ENCODE measurements at regions not wholly inside any gene's neighbourhood (a gene's known extent, or its start where the extent isn't known, plus 50 kb on each side); places are given as distances from the start of the nearest gene placed in this dataset.
"Not testable (repeated sequence)": the region's sequence is repeated elsewhere in the genome, so short reads cannot be mapped to it uniquely, and the experiment has no call there.

DNA sequence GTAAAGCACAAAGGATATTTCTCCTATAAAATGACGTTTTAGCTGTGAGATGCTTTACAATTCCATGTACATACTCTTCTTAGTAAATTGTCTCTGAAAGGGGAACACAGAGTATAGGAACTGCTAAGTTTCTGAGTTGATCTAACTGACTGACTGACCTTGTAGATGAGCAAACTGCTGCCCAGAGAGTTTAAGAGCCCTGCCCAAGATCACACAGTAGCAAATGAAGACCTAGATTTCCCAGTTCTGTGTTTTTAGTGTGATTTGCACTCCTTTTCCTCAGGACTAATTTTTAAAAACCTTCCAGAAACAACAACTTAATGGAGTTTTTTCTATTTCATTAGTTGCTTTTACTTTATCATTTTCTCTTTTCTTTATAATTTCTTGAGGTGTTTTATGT is 247.7 kb downstream of the PDCD6IP start:
- in situ Hi-C loops (cut with HindIII; ENCODE audit: low sequenced_read_pairs), result no loop called here

DNA sequence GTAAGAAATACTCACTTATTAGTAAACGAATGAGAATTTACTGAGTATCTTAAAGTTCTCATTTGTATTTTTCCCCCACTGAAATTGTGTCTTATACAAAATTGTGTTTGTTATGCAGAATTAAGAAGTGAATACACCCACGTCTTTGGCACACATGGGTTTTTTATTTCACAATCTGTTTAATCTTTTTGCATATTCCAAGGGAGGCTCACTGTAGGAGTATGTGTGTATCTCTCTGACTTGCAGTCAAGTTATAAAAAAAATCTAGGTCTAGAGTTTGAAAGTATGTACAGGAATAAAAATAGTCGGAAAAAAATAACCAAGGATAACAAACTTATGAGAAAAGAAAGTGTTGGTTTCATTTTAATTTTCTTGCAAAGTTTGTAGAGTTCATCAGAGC is 255.2 kb downstream of the PDCD6IP start:
- in situ Hi-C loops (cut with HindIII; ENCODE audit: low sequenced_read_pairs), result no loop called here

GRCh38 chr3:34056181-34056910 is 257.9 kb downstream of the PDCD6IP start:
- in situ Hi-C loops (cut with HindIII; ENCODE audit: low sequenced_read_pairs), result no loop called here

- in situ Hi-C loops (cut with HindIII; ENCODE audit: low sequenced_read_pairs), result no loop called here
Observed at GRCh38 chr3:34056951-34057390, 258.5 kb downstream of the PDCD6IP start.

DNA sequence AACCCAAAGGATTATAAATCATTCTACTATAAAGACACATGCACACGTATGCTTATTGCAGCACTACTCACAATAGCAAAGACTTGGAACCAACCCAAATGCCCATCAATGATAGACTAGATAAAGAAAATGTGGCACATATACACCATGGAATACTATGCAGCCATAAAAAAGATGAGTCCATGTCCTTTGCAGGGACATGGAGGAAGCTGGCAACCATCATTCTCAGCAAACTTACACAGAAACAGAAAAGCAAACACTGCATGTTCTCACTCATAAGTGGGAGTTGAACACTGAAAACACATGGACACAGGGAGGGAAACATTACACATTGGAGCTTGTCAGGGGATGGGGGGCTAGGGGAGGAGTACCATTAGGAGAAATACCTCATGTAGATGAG is 262.6 kb downstream of the PDCD6IP start:
- in situ Hi-C loops (cut with HindIII; ENCODE audit: low sequenced_read_pairs), result not testable (repeated sequence)

DNA sequence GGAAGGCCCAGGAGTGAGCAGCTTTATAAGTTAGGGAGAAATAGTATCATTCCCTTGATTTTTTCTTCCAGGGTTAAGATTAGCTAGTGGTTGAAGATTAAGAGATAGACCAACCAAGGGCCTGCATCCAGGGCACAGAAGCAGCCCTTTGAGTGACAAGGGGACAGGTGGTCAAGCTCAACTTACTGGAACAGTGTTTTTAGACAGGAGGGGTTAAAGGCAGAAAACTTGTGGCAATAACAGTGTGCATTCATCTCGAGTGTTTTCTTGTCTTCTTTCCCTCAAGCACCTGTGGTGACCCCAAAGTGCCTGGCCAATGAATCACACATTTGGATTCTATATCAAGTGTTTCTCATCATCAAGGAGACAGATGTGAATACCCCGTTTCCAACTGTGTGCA is 267.5 kb downstream of the PDCD6IP start:
- in situ Hi-C loops (cut with HindIII; ENCODE audit: low sequenced_read_pairs), result no loop called here

GRCh38 chr3:34066328-34066727 is 267.9 kb downstream of the PDCD6IP start:
- in situ Hi-C loops (cut with HindIII; ENCODE audit: low sequenced_read_pairs), result no loop called here

- in situ Hi-C loops (cut with HindIII; ENCODE audit: low sequenced_read_pairs), result no loop called here
Observed at GRCh38 chr3:34066999-34067398, 268.6 kb downstream of the PDCD6IP start.

DNA sequence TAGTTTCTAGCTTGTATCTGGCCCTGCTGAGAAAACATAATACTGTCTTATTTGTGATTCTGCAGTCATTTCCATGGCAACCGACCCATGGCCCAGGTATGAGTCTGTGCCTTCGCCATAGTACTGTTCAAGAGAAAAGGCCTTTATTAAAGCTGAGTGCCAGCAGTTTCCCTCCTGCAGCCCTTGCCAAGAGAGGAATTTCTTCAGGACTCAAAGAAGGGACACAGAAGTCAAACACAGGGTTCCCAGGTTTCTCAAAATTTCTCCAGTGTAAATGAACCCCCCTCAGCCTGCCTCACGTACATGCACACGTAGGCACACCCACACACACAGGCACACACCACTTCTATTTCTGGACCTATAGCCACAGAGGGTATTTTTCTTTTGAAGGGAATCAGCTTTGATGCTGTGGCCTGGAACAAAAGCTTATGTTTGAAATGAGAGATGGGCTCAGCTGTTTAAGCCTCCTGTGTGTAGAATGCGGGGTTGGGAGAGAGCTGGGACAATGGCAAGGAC is 269.2 kb downstream of the PDCD6IP start:
- in situ Hi-C loops (cut with HindIII; ENCODE audit: low sequenced_read_pairs), result no loop called here

DNA sequence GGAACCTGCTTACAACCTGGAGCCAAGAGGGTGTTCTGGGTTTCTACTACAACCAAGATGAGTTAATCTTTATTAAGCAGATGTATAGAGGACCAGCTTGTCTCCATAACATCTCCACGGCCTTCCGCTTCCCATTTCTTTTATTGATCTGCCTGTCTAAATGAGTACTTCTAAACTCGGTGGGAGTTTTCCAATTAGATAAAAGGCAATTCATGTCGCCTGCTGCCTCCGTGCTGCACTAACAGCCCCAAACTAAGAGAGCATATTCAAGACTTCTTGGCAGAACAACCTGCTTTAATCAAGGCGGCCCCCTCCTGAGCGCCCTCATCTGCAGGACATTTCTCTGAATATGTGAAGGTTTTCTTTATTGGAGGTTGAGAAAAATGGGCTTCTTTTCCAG is 270.1 kb downstream of the PDCD6IP start:
- in situ Hi-C loops (cut with HindIII; ENCODE audit: low sequenced_read_pairs), result no loop called here

- in situ Hi-C loops (cut with HindIII; ENCODE audit: low sequenced_read_pairs), result no loop called here
Observed at GRCh38 chr3:34070831-34071585, 272.6 kb downstream of the PDCD6IP start.

- in situ Hi-C loops (cut with HindIII; ENCODE audit: low sequenced_read_pairs), result no loop called here
Observed at GRCh38 chr3:34072297-34072696, 273.9 kb downstream of the PDCD6IP start.

DNA sequence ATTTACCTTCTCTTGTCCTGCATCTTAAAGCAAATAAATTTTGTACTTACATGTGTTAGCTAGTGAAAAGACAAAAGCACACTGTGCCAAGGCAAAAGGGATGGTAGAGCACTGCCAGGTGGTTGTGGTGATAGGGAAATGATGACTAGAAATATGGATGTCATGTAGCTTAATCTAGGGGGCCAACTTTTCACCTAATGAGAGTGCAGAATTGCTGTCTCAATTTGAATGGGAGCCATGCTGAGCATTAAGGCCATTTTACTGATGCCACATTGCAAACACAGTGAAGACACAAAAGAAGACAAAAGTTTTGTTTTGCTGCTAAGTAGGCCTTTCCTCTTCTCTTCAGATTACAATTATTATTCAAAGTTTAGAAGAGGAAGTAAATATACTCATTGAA is 274.7 kb downstream of the PDCD6IP start:
- in situ Hi-C loops (cut with HindIII; ENCODE audit: low sequenced_read_pairs), result no loop called here

- in situ Hi-C loops (cut with HindIII; ENCODE audit: low sequenced_read_pairs), result no loop called here
Observed at GRCh38 chr3:34073961-34074360, 275.5 kb downstream of the PDCD6IP start.

DNA sequence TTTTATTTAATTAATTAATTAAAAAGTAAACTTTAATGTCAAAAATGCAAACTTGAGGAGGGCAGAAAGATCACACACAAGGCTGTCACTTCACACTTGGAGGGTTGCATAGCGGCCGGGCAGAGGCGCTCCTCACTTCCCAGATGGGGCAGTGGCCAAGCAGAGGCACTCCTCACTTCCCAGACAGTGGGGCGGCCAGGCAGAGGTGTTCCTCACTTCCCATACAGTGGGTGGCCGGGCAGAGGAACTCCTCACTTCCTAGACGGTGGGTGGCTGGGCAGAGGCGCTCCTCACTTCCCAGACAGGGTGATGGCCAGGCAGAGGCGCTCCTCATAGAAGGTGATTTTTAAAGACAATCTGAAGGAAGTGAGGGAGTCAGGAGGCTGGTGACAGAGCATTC is 277.5 kb downstream of the PDCD6IP start:
- in situ Hi-C loops (cut with HindIII; ENCODE audit: low sequenced_read_pairs), result no loop called here

- in situ Hi-C loops (cut with HindIII; ENCODE audit: low sequenced_read_pairs), result no loop called here
Observed at GRCh38 chr3:34077417-34078195, 279.2 kb downstream of the PDCD6IP start.

DNA sequence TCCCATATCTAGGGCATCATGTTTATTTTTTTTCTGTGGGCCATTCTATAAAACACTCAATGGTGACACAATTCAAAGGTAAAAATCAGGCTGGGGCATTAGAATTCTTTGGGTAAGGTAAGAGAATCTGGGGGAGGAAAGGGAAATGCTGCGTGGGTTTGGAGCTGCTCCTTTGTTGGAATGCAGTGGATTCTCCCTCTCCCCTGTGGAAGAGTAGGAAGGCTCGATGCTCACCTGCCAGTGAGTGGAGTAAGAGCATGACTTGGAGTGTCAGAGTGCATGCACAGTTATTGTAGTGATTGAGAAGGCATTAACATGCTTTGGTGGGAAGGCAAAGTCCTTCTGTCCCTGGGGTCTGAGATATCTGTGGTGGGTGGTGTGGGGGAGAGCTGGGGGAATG is 280.0 kb downstream of the PDCD6IP start:
- in situ Hi-C loops (cut with HindIII; ENCODE audit: low sequenced_read_pairs), result no loop called here

DNA sequence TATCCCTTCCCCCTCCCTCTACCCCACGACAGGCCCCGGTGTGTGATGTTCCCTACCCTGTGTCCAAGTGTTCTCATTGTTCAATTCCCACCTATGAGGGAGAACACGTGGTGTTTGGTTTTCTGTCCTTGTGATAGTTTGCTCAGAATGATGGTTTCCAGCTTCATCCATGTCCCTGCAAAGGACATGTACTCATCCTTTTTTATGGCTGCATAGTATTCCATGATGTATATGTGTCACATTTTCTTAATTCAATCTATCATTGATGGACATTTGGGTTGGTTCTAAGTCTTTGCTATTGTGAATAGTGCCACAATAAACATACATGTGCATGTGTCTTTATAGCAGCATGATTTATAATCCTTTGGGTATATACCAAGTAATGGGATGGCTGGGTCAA is 281.4 kb downstream of the PDCD6IP start:
- in situ Hi-C loops (cut with HindIII; ENCODE audit: low sequenced_read_pairs), result not testable (repeated sequence)

DNA sequence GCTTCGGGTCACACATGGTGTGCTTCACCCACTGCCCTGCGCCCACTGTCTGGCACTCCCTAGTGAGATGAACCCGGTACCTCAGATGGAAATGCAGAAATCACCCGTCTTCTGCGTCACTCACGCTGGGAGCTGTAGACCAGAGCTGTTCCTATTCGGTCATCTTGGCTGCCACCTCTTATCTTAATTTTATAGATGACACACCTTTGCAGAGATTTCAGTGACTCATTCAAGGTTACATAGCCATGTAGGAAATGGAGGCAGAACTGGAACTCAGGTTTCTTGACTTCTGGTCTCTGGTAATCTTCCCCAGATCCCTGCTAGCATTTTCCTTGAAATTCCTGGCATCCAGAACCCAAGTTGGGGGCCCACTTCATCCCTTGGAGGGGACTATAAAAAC is 291.9 kb downstream of the PDCD6IP start:
- in situ Hi-C loops (cut with HindIII; ENCODE audit: low sequenced_read_pairs), result not testable (repeated sequence)

DNA sequence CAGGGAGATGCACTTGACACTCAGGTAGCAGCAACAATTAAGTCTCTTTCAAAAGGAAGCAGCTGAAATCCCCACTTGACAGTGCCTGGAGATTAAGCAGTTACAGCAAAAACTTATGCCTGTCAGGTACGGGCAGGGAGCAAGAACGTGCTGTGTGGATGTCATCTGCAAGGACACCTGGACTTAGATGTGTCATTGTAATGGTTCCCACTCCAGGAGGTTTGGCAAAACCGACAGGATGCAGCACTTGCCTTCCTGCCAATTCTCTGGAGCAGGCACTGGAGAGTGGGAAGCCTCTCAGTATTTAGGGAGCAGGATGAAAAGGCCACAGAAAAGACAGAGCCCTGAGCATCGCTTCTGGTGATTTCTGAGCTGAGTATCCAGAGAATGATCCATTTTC is 292.4 kb downstream of the PDCD6IP start:
- in situ Hi-C loops (cut with HindIII; ENCODE audit: low sequenced_read_pairs), result no loop called here

- in situ Hi-C loops (cut with HindIII; ENCODE audit: low sequenced_read_pairs), result not testable (repeated sequence)
Observed at GRCh38 chr3:34094280-34094679, 295.9 kb downstream of the PDCD6IP start.

Data from DLD1 (cell line).